HG02571 (cell line): ENCODE measurements at regions not wholly inside any gene's neighbourhood (a gene's known extent, or its start where the extent isn't known, plus 50 kb on each side); places are given as distances from the start of the nearest gene placed in this dataset.
"Not testable (repeated sequence)": the region's sequence is repeated elsewhere in the genome, so short reads cannot be mapped to it uniquely, and the experiment has no call there.

Experiments
- ATAC-seq: cut with Tn5 transposase; IDR thresholded peaks from one replicate; pipeline ENCODE4 v1.9.1; 2021; ENCODE audit warnings: mild to moderate bottlenecking, moderate library complexity; ENCODE audit not compliant: unreplicated experiment

DNA sequence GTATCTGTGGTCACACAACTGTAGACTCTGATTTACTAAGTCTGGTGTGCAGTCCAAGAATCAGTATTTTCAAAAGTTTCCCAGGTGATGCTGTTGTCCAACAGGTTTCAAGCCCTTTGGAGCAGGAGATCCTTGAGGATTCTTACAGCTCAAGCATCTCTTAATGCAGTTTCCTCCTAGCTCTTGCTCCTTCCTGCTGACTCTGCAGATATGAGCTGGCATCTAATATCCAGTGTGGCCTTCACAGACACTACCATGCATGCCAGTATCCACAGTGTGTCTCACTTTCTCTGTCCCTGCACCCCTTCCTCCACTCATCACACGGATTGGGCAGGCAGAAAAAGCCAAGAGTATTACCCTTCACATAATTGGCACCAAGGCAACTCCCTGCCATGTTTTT, 182.2 kb upstream of the TNC start:
- ATAC-seq, result no peak

- ATAC-seq, result no peak
Measured at GRCh38 chr9:115300874-115301273, 182.9 kb upstream of the TNC start.

GRCh38 chr9:115301581-115301980, 183.6 kb upstream of the TNC start:
- ATAC-seq, result no peak

GRCh38 chr9:115305543-115305942, 187.6 kb upstream of the TNC start:
- ATAC-seq, result no peak

DNA sequence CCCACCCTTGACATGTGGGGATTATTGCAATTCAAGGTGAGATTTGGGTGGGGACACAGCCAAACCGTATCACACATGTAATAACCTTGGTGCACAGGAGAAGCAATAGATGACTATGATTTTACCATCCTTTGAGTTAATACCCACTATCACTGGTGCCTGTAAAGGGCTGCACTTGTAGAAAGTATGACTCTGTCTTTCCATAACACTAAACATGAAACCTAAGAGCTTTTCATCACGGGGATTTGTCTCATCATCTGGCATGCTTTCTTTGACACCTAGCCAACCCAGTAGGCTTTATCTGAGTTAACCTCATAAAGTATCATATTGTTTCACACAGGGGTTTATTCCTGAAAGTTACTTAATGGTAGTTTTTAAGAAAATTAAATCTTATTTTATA, 188.9 kb upstream of the TNC start:
- ATAC-seq, result no peak

DNA sequence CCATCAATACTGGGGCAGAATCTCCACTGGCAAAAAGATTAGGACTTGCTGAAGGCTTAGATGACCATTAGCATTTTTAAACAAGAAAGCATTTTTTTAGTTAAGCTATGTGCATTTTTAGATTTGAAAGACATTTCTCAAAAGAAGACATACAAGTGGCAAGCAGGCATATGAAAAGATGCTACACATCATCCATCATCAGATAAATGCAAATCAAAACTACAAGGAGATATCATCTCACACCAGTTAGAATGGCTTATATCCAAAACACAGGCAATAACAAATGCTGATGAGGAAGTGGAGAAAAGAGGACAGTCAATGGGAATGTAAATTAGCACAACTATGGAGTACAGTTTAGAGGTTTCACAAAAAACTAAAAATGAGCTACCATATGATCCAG, 195.6 kb upstream of the TNC start:
- no peak for ATAC-seq

DNA sequence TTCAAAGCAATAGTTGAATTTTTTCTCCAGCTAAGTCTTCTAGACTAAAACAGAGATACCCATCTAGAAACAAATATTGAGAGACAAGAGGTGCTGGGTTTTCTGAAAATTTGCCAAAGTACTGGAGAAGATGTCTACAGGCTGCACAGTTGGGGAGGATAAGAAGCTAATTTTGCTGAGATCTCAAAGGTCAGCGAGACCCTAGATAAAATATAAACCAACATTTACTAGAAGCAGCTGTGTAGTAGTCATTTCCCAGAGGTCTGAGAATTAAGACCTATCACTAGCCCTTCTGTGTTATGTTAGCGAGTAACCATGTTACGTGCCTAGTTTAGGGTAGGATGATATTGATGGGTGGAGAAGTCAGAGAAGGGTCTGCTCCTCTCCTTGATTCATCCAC, 208.5 kb upstream of the TNC start:
- no peak for ATAC-seq

- ATAC-seq, result no peak
Measured at GRCh38 chr9:115327436-115328122, 209.6 kb upstream of the TNC start.

DNA sequence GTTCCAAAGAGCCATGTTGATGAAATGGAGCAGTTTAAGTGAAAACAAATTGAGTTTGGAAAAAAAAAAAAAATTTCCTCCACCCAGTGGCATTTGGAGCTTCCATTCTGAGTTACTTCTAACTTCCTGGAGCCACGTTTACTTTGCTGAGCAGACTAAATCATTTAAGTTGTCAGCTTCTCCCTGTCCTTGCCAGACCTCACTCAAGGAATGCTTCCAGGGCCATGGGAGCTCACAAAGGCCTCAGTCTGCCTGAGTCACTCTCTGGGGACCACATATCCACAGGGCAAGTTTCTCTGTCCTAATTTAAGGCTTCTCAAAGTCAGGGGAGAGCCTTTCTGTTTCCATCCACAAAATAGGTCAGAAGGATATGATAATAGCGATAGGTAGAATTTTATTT, 210.3 kb upstream of the TNC start:
- no peak for ATAC-seq

DNA sequence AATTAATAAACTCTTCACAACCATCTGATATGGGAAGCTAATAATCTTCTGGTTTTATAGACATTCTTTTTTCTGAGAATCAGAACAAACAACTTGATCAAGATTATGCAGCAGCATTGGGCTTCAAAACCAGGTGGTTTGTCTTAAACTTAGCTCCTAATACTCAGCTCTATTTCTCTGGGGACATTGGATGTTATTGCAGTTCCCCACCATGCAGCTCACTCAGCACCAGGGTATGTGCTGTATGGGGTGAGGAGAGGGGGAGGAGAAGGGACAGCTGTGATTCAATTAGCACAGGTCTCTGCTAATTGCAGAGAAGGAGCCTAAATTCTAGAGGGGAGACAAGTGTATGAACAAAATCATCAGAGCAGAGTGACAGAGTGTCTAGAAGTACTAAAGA, 210.7 kb upstream of the TNC start:
- ATAC-seq, result no peak

DNA sequence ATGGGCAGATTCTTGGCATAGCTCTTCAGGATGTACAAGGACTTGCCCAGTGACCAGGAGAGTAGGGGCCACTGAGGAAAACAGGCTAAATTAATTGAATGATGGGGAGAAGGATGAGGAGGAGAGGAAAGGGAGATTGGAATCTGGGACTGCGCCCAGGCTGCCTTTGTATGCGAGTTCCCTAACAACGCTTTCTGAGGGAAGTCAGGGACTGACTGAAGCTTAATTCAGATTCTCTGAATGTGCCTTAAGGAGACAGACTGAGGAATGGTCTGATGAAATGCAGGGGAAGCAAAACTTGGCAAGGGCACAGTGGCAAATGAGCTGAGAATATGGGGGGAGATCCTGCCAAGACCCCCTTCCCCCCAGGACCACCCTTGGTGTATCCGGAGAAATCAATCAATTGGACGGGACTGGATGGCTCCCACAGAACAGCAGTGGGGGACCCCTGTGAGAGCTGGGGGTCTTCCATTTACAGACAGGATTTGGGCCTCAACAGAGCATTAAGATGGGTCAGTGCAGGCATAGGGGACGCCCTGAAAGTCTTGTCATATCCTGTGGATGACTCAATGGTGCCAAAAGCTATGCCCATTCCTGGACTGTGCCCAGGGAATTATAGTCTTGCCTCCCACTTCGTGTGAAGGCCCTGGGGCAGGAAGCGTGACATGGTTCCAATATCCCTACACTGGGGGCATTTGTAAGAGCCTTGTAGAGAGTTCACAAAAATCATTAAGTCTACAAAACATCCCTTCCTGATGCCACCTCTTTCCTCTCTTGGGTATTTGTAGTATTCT, 215.5 kb upstream of the TNC start:
- no peak for ATAC-seq

DNA sequence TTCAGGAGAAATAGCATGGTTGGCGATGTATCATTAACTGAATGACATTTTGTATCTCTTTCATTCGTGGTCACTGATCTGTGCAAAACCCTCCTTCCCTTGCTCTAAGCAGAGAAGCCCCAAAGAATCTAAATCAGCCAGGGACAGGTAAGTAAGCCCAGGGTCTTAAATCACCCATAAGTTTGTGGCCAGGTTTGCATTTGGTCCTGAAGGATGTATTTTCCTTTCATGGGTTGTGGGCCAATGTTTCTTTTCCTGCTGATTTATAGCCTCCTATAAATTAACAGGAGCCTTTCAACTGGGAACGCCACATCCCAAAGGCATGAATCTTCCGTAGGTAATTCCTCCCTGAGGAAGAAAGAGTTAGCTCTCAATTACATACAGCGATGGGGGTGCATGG, 217.5 kb upstream of the TNC start:
- no peak for ATAC-seq

DNA sequence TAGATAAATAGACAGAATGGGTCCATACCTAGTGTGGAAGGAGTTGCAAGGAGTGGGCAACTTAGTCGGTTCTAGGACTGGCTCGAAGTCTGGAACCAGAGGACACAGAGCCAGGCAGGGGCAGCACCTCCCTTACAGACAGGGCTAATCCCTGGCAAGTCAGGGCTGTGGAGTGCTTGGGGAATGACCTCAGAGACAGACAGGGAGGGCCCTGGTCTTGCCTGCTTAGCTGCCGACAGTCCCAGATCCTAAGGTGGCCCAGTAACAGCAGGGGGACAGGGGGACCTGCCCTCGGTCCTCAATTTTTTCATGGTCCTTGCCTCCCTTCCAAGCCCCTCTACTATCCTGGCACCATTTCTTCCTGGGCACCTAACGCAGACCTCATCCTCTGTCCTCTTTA, 222.4 kb upstream of the TNC start:
- ATAC-seq, result no peak

DNA sequence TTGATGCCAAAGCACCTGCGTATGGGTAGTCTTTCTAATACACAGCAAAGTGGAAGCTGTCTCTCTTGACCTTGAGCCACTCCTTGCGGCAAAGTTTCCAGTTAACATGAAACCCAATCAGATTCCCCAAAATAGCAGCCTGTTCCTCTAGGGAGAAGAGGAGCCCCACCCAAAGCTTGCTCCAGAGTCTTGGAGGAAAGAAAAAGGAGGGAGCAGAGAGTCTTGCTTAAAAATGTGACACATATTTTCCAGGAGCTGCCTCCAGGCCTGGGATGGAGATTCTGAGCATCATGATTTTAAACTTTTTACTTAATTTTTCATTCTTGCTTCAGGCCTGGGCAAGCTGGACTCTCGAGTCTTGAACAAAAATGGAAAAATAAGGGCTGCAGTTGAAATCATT, 223.5 kb upstream of the TNC start:
- no peak for ATAC-seq

GRCh38 chr9:115347776-115348175, 229.8 kb upstream of the TNC start:
- not testable (repeated sequence) for ATAC-seq

DNA sequence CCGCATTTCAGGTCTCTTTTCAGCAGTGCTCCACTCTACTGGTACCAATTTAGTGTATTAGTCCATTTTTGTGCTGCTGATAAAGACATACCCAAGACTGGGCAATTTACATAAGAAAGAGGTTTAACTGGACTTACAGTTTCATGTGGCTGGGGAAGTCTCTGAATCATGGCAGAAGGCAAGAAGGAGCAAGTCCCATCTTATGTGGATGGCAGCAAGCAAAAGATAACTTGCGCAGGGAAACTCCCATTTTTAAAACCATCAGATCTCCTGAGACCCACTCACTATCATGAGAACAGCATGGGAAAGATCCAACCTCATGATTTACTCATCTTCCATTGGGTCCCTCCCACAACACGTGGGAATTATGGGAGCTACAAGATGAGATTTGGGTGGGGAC, 231.0 kb upstream of the TNC start:
- ATAC-seq, result not testable (repeated sequence)

- ATAC-seq, result no peak
Measured at GRCh38 chr9:115349542-115349941, 231.6 kb upstream of the TNC start.

DNA sequence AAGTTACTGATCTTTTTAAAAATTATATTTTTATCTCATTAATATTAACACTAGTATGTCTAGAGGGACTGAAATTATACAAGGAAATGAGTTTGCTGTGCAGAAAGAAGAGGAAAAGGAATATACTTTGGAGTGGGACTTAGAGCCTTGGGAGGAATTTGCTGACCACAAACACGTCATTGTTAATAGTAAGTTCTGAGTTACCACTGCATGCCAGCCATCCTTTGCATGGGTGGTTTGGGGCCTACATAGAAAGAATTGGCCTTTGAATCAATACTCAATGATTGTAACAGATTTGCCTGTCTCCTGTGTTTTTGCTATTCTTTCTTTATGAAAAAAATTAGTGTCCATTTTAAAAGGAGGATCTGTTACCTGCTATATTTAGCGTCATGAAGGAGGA, 232.6 kb upstream of the TNC start:
- no peak for ATAC-seq

DNA sequence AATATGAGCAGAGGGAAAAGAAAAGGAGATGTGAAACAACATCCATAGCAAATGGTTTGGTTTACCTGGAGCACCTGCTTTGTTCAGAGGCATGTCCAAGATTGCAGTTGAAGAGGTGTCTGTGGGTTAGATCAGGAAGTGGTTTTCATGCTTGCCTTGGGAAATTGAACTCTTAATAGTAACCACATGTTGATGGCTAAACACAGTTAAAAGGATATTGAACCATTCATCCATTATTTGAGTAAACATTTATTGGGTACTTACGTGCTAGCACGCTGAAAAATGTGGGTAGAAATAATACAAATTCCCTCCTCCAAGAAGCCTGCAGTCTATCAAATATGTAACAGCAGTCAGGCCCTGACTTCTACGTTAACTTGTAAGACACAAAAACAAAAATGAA, 235.7 kb upstream of the TNC start:
- ATAC-seq, result no peak

DNA sequence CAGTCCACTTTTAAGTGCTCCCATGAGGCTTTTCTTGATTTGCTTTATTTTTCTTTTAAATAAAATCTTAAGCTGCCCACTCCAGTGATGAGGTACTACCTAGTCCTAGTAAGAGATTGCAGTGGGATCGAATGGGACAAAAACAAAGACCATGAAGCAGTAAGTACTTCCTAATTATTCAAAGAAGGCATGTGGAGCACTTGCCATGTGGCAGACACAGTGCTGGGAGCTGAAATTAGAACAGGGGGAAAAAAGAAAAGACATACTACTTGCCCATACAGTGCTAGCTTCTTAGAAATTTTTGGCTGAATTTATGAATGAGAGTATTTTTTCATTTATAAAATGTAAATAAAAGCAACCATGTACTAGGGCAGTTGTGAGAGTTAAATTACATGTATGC, 239.9 kb upstream of the TNC start:
- no peak for ATAC-seq

DNA sequence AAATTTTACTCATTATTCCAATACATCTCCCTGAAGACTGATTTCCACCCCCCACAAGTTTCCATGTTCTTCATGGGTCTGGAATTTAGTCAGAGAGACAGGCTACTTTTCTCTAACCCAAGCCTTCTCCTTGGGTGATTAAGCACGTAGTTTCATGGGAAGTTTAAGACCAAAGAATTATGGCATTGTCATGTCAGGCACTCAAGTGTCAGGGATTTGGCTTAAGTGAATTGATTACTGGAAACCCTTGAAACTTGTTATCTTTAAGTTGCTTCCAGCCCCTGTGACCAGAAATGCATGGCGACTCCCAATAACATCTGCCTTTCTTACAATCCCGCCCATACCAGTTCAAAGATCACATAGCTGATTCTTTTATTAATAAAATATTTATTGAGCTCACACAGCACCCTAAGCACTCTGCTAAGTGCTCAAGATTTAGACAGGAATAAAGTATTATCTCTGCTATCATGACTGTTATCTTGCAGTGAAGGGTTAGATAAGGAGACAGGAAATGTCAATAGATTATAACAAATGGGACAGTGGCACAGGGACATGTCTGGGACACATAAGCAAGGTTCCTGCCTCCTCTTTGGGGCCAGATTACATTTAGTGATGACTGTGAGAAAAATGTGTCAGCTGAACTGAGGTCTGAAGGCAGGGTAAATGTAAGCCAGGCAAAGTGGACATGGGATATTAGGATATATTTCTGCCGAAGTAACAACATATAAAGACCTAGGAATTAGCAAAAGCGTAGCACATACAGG, 241.2 kb upstream of the TNC start:
- no peak for ATAC-seq

GRCh38 chr9:115360122-115360521, 242.2 kb upstream of the TNC start:
- ATAC-seq, result no peak
